Calu3 (cell line): ENCODE measurements at regions not wholly inside any gene's neighbourhood (a gene's known extent, or its start where the extent isn't known, plus 50 kb on each side); places are given as distances from the start of the nearest gene placed in this dataset.

Experiments used
- BruUV-seq: library from RNA; stranded (reverse); fragments of 400-500 nt; replicated peaks from 2 replicates; lab custom pipeline; 2021; lab: Mats Ljungman, UMichigan
- CTCF ChIA-PET: fragments of 300-600 bp; sonication (Branson Sonifier 250); formaldehyde crosslinking; loops from one replicate; lab custom pipeline; 2022; ENCODE audit warnings: antibody characterized with exemption; lab: Charles Lee
- DNase-seq: peaks from one replicate; pipeline ENCODE4 v3.0.0; 2022
- H3K27ac Mint-ChIP-seq: one replicate; pipeline ENCODE4 v1.8.0; 2022; ENCODE audit warnings: mixed read lengths; ENCODE audit not compliant: unreplicated experiment
- H3K27me3 Mint-ChIP-seq: one replicate; pipeline ENCODE4 v1.8.0; 2022; ENCODE audit warnings: mixed read lengths; ENCODE audit not compliant: unreplicated experiment
- H3K36me3 Mint-ChIP-seq: one replicate; pipeline ENCODE4 v1.8.0; 2022; ENCODE audit warnings: mild to moderate bottlenecking, moderate library complexity, mixed read lengths; ENCODE audit not compliant: insufficient read depth, unreplicated experiment
- H3K4me1 Mint-ChIP-seq: one replicate; pipeline ENCODE4 v1.8.0; 2022; ENCODE audit warnings: mild to moderate bottlenecking, low read depth, mixed read lengths; ENCODE audit not compliant: unreplicated experiment
- H3K4me3 Mint-ChIP-seq: one replicate; pipeline ENCODE4 v1.8.0; 2022; ENCODE audit warnings: mild to moderate bottlenecking, low read depth, moderate library complexity, mixed read lengths; ENCODE audit not compliant: unreplicated experiment
- H3K9me3 Mint-ChIP-seq: one replicate; pipeline ENCODE4 v1.8.0; 2022; ENCODE audit warnings: low read depth, mixed read lengths; ENCODE audit not compliant: unreplicated experiment
- intact Hi-C: fragments of 100-400 bp; cut with micrococcal nuclease; formaldehyde crosslinking; loops from one replicate; pipeline ENCODE4 v1.10.0; 2022; ENCODE audit not compliant: unreplicated experiment
- TF ChIP-seq, protein P1 (sequence below): fragments of 200-600 bp; IDR thresholded peaks from one replicate; pipeline ENCODE4 v1.8.0; 2022; ENCODE audit warnings: antibody characterized with exemption; ENCODE audit not compliant: unreplicated experiment

DNA sequence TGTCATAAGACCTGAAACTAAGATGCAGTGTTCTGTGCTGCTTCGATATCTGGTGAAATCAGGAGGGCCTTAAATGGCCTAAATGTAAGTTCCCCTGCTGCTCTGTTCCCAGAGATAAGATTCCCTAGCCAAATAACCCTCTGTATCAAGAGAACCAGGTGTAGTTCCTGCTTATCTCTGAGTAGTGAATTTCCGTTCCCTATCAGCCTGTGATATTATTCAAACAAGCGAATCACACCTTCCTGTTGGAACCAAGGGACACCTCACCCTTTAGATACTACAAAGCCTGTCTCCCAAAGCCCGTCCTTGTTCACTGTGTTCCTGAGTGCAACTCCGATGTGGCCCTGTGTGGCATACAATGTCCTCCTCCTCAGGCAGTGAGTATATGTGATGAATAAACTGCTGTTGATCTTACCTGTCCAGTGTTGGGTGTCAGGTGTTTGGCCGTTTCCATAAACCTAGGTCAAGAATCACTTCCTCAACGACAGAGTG lies 52.2 kb upstream of the COCH start:
- Mint-ChIP-seq H3K27me3 (no peaks in the 10 kb centered on the region), H3K4me1 (no peaks in the 10 kb centered on the region), H3K9me3 (peaks cover 7% of the 10 kb centered on the region), H3K36me3 (no peaks in the 10 kb centered on the region), H3K27ac (no peak overlapping the region), H3K4me3 (no peak overlapping the region)
- TF ChIP-seq, protein P1, sequence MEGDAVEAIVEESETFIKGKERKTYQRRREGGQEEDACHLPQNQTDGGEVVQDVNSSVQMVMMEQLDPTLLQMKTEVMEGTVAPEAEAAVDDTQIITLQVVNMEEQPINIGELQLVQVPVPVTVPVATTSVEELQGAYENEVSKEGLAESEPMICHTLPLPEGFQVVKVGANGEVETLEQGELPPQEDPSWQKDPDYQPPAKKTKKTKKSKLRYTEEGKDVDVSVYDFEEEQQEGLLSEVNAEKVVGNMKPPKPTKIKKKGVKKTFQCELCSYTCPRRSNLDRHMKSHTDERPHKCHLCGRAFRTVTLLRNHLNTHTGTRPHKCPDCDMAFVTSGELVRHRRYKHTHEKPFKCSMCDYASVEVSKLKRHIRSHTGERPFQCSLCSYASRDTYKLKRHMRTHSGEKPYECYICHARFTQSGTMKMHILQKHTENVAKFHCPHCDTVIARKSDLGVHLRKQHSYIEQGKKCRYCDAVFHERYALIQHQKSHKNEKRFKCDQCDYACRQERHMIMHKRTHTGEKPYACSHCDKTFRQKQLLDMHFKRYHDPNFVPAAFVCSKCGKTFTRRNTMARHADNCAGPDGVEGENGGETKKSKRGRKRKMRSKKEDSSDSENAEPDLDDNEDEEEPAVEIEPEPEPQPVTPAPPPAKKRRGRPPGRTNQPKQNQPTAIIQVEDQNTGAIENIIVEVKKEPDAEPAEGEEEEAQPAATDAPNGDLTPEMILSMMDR = no peak
- CTCF ChIA-PET = no interaction called here
- BruUV-seq = no TSS peak
- intact Hi-C loops = no loop called here
- no peak for DNase-seq
